8988T (cell line): ENCODE measurements at regions not wholly inside any gene's neighbourhood (a gene's known extent, or its start where the extent isn't known, plus 50 kb on each side); places are given as distances from the start of the nearest gene placed in this dataset.

ENCODE experiments used
- DNase-seq: peaks from one replicate; pipeline ENCODE4 v3.0.0; 2011

DNA sequence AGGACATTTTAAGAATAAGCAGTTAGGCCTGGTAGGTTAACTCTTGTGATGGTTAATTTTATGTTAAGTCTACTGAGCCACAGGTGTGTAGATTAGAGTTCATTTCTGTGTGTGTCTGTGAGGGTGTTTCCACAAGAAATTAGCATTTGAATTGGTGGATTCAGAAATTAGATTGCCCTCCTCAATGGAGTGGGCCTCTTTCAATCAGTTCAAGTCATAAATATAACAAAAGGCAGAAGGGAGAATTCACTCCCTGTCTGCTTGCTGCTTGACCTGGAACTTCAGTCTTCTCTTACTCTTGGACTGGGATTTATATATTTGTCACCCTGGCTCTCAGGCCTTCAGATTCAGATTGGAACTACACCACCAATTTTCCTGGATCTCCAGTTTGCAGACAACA lies 55.3 kb upstream of the POM121L12 start:
- DNase-seq: no peak

GRCh38 chr7:52973126-52973525 lies 62.3 kb upstream of the POM121L12 start:
- DNase-seq: no peak

DNA sequence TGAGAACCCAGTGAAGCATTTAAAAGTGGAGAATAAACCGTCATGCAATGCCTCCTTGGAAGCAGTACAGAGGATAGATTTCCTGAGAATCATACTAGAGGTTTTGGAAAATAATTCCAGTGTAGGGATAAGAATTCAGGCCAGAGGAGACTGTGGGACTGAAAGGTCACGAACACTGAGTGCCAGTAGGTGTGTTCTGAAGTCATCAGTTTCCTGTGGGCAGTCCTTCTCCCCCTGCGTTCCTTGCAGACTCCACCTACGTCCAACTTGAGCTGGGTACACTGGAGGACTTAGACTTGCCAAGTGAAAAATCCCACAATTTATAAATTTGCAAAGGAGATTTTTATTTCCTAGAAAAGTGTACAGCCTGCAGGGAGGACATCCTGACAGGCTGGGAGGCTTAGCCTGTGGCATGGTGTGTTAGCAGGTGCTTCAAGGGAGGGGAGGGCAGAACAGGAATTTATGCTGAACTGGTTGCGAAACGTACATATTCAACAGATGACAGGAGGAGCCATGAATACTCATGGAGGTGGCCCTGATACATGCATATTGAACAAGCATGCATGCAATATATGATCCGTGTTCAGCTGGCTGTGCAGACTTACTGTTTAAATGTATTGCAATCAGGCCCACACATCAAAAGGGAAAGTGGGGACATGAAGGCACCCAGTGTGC lies 72.9 kb upstream of the POM121L12 start:
- no peak for DNase-seq

DNA sequence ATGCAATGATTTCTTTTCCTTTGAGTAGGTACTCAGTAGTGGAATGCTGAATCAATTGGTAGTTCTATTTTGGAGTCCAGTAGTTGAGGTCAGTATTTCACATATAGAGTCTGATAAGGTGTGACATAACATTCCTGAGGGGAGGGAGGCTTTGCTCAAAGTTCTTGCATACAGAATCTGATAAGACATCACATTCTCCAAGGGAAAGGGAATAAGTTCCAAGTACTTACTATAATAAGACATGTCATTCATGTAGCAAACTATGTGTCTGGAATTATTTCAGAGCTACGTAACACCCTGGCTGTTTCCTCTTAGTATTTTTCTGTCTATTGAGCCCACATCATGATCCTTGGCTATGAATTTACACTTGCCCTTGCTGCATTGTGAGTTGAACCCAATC lies 74.3 kb upstream of the POM121L12 start:
- no peak for DNase-seq

- no peak for DNase-seq
Measured at GRCh38 chr7:52959878-52960660, 75.4 kb upstream of the POM121L12 start.

GRCh38 chr7:52959336-52959735 lies 76.1 kb upstream of the POM121L12 start:
- no peak for DNase-seq

- DNase-seq: no peak
Measured at GRCh38 chr7:52958621-52959140, 76.8 kb upstream of the POM121L12 start.

- DNase-seq: no peak
Measured at GRCh38 chr7:52956379-52956915, 79.0 kb upstream of the POM121L12 start.

- no peak for DNase-seq
Measured at GRCh38 chr7:52955522-52955921, 79.9 kb upstream of the POM121L12 start.

- DNase-seq: no peak
Measured at GRCh38 chr7:52944921-52945320, 90.5 kb upstream of the POM121L12 start.

- DNase-seq: no peak
Measured at GRCh38 chr7:52940481-52940880, 95.0 kb upstream of the POM121L12 start.

GRCh38 chr7:52938455-52939133 lies 96.8 kb upstream of the POM121L12 start:
- DNase-seq: no peak

DNA sequence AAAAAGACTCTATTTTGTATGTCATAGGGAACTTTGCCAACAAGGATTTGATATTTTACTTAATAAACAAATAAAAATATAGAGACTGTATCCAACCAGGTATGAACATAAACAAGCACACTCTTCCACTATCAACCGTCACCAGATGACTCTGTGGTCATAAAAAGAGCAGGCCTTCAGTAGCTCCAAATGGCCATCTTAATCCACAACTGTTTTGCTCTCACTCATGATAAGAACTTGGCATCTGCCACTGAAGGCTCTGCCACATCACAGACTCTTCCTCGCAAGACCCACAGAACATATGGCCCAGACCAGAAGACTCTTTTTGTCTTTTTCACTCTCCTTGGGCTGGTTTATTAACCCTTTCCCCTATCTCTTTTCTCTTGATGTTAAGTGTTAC lies 98.7 kb upstream of the POM121L12 start:
- DNase-seq: no peak

DNA sequence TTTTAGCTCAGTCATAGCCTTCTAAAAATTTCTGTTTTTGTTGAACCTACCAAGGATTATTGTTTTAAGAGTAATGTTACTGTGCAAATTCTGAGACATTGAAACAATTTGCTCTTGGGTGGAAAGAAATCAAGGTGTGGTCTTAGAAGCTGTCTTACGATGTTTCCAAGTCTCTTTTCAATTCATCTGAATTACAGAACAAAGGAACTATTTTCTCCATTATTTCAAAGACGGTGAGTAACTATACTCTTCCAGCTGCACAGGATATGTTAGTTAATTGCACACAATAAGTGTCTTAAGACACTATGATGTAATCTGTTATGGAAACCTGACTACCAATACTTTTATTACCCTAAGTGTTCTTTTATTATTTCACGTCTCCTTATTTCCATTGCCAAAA lies 106.8 kb upstream of the POM121L12 start:
- DNase-seq: no peak

GRCh38 chr7:52925332-52925731 lies 110.1 kb upstream of the POM121L12 start:
- DNase-seq: no peak

DNA sequence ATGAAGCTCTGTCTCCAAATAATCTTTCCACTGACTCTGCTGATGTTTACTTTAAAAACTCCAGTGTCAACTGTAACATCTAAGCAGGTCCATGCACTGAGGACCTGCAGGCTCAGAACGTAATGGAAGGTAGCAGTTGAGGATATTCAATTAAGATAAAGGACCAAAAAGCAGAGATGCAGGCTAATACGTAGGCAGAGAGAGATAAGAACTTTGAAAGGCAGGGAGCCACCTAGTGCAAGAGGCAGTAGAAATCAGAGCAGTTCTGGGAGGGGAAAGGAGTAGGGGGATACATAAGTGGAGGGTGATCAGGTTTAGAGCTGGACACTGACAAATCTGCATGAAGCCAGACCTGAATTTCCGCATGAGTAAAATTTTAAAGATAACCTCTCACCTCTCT lies 114.5 kb upstream of the POM121L12 start:
- DNase-seq: no peak

DNA sequence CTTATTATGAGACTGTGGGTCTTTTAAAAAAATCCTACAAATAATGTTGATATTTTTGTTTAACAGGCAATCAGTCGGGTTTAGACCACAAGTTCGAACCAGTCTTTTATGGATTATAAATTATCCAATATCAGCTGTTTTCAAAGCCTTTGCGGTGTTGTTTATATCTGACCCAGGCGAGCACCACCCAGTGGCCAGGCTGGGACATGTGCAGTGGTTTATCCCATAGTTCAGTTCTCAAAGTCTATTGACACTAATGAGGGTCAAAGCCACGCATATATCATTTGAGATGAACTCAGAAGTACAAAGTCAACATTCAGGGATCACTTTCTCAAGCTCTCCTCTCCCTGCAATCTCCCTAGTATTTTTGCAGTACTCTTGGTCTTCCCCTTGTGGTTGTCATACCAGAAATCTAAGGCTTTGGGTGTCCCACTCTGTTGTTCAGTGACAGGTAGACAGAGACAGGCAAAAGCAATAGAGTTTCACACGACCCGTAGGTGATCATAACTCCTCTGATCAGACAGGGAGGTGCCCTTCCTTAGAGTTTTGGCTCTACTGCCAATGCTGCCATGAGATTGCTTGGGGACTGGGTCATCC lies 117.4 kb upstream of the POM121L12 start:
- no peak for DNase-seq

DNA sequence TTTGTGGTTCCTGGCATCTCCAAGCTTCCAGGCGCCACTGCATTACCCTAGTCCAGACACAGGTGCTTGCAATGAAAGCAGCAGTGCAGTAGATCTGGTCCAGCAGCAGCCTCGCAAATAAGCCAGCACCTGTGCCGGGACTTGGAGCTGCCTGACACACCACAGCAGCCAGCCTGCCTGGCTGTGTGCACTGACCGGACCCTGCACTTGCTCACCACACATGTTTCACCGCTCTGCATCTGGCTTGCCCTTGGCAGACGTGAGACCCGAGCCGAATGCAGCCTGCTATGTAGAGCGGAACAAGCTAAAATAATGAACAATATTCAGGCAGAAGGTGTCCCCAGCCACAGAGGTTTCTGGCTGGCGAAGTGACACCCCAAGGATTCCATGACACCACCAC lies 123.6 kb upstream of the POM121L12 start:
- no peak for DNase-seq

DNA sequence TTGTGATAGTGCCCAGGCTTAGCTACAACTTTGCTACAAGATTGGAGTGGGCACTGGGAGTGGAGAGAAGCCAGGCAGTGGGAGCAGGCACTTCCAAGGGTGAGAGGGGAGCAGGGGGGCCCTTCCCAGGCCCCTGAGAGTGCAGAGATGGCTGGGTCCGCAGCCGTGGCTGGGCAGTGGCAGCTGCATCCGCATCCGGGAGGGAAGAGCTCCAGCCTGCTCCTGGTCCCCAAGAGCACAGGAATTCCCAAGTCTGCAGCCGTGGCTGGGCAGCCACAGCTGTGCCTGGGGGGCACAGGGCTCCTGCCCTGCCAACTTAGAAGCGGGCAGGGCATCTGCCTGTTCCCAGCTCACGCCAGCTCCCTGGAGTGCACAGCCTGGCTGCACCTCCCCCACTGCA lies 124.1 kb upstream of the POM121L12 start:
- no peak for DNase-seq

- no peak for DNase-seq
Measured at GRCh38 chr7:52909935-52910334, 125.5 kb upstream of the POM121L12 start.

- DNase-seq: no peak
Measured at GRCh38 chr7:52909131-52909530, 126.3 kb upstream of the POM121L12 start.

DNA sequence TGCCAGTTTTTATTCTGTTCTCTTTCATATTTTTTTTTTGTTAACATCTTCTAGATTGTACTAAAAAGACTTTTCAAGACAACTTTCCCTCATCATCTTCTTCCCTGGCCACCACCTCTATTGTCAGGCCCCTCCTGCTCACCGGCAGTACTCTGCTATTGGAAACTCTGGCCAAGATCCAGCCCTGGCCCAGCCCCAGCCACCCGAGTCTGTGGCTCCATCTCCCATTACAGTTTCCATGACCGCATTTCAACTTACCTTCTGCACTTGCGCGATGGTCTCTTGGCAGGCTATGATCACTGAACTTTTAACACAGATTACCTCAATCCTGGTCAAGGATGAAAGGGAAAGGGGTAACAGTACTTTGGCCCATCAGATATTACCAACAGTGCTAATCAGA lies 137.7 kb upstream of the POM121L12 start:
- DNase-seq: no peak

- DNase-seq: no peak
Measured at GRCh38 chr7:52897288-52897687, 138.1 kb upstream of the POM121L12 start.
